Adipocyte (in vitro differentiated cells): ENCODE measurements at regions not wholly inside any gene's neighbourhood (a gene's known extent, or its start where the extent isn't known, plus 50 kb on each side); places are given as distances from the start of the nearest gene placed in this dataset.
A peak's percentile ranks its signal among the peaks of the same experiment; 100 is the strongest.
"Not testable (repeated sequence)": the region's sequence is repeated elsewhere in the genome, so short reads cannot be mapped to it uniquely, and the experiment has no call there.

Experiments
- DNase-seq: peaks from one replicate; pipeline ENCODE4 v3.0.0-alpha.2; 2015; ENCODE audit warnings: low read depth
- H3K27me3 ChIP-seq: replicated peaks from 2 replicates; pipeline ENCODE4 v1.7.0; 2013; ENCODE audit warnings: mild to moderate bottlenecking, low read length, moderate library complexity; ENCODE audit not compliant: control insufficient read depth, insufficient read depth
- H3K36me3 ChIP-seq: 2 replicates; pipeline ENCODE4 v1.7.0; 2013; ENCODE audit warnings: low read length, mild to moderate bottlenecking, moderate library complexity; ENCODE audit not compliant: control insufficient read depth, insufficient read depth, severe bottlenecking
- H3K4me1 ChIP-seq: 2 replicates; pipeline ENCODE4 v1.7.0; 2013; ENCODE audit warnings: mild to moderate bottlenecking, low read length, moderate library complexity; ENCODE audit not compliant: control insufficient read depth, insufficient read depth
- H3K4me3 ChIP-seq: 2 replicates; pipeline ENCODE4 v1.7.0; 2013; ENCODE audit warnings: mild to moderate bottlenecking, low read length, moderate library complexity
- H3K9ac ChIP-seq: 2 replicates; pipeline ENCODE4 v1.7.0; 2013; ENCODE audit warnings: mild to moderate bottlenecking, low read length, moderate library complexity
- H3K9me3 ChIP-seq: 2 replicates; pipeline ENCODE4 v1.7.0; 2013; ENCODE audit warnings: mild to moderate bottlenecking, low read length, moderate library complexity; ENCODE audit not compliant: control insufficient read depth

- Histone ChIP-seq H3K4me1 (peaks cover 11% of the 10 kb centered on the region), H3K36me3 (no peaks in the 10 kb centered on the region), H3K9ac (no peak overlapping the region), H3K27me3 (no peaks in the 10 kb centered on the region), H3K4me3 (no peak overlapping the region), H3K9me3 (peaks cover 10% of the 10 kb centered on the region)
- no peak for DNase-seq
These were observed 411.2 kb upstream of the CAMK1G start for GRCh38 chr1:209172286-209172685.

- not testable (repeated sequence) for H3K4me3 ChIP-seq, H3K9ac ChIP-seq, H3K36me3 ChIP-seq, H3K27me3 ChIP-seq, DNase-seq, H3K4me1 ChIP-seq, H3K9me3 ChIP-seq
These were observed 410.5 kb upstream of the CAMK1G start for GRCh38 chr1:209172792-209173542.

GRCh38 chr1:209173796-209174195 lies 409.7 kb upstream of the CAMK1G start:
- not testable (repeated sequence) for H3K4me1 ChIP-seq, DNase-seq, H3K4me3 ChIP-seq, H3K36me3 ChIP-seq, H3K9ac ChIP-seq, H3K27me3 ChIP-seq
- H3K9me3 ChIP-seq = peaks cover 17% of the 10 kb centered on the region

- DNase-seq = no peak
- H3K4me3 ChIP-seq = no peak overlapping the region
- H3K27me3 ChIP-seq = no peaks in the 10 kb centered on the region
- no peaks in the 10 kb centered on the region for H3K36me3 ChIP-seq
- H3K4me1 ChIP-seq = no peaks in the 10 kb centered on the region
- H3K9ac ChIP-seq = no peak overlapping the region
- peaks cover 22% of the 10 kb centered on the region for H3K9me3 ChIP-seq
These were observed 406.6 kb upstream of the CAMK1G start for GRCh38 chr1:209176866-209177430.

- Histone ChIP-seq H3K27me3 (peaks cover 3% of the 10 kb centered on the region), H3K9me3 (peaks cover 29% of the 10 kb centered on the region), H3K9ac (no peak overlapping the region), H3K4me1 (peaks cover 4% of the 10 kb centered on the region), H3K36me3 (no peaks in the 10 kb centered on the region), H3K4me3 (no peak overlapping the region)
- no peak for DNase-seq
These were observed 400.3 kb upstream of the CAMK1G start for GRCh38 chr1:209183195-209183594.

GRCh38 chr1:209187589-209187988 lies 395.9 kb upstream of the CAMK1G start:
- no peaks in the 10 kb centered on the region for H3K36me3 ChIP-seq
- no peak for DNase-seq

GRCh38 chr1:209190591-209191261 lies 392.8 kb upstream of the CAMK1G start:
- peak; percentile 48 for DNase-seq
- no peak overlapping the region for H3K9ac ChIP-seq
- H3K4me3 ChIP-seq = no peak overlapping the region
- no peaks in the 10 kb centered on the region for H3K36me3 ChIP-seq
- H3K27me3 ChIP-seq = peaks cover 3% of the 10 kb centered on the region
- peaks cover 4% of the 10 kb centered on the region for H3K4me1 ChIP-seq
- H3K9me3 ChIP-seq = peaks cover 10% of the 10 kb centered on the region

More at GRCh38 chr1:209187589-209187988, 395.9 kb upstream of the CAMK1G start:
- Histone ChIP-seq H3K27me3 (peaks cover 3% of the 10 kb centered on the region), H3K4me1 (peaks cover 4% of the 10 kb centered on the region), H3K9ac (no peak overlapping the region), H3K4me3 (no peak overlapping the region), H3K9me3 (peaks cover 14% of the 10 kb centered on the region)

- no peak overlapping the region for H3K9ac ChIP-seq
These were observed 392.3 kb upstream of the CAMK1G start for GRCh38 chr1:209191262-209191634.

GRCh38 chr1:209196140-209196539 lies 387.4 kb upstream of the CAMK1G start:
- Histone ChIP-seq H3K4me1 (no peaks in the 10 kb centered on the region), H3K9me3 (peaks cover 29% of the 10 kb centered on the region), H3K4me3 (no peak overlapping the region), H3K9ac (no peak overlapping the region), H3K36me3 (no peaks in the 10 kb centered on the region), H3K27me3 (peaks cover 8% of the 10 kb centered on the region)
- no peak for DNase-seq

More at GRCh38 chr1:209191262-209191634, 392.3 kb upstream of the CAMK1G start:
- no peaks in the 10 kb centered on the region for H3K36me3 ChIP-seq
- peaks cover 15% of the 10 kb centered on the region for H3K9me3 ChIP-seq
- no peak for DNase-seq
- no peak overlapping the region for H3K4me3 ChIP-seq
- H3K27me3 ChIP-seq = peaks cover 3% of the 10 kb centered on the region
- H3K4me1 ChIP-seq = peaks cover 4% of the 10 kb centered on the region

- no peak for DNase-seq
- H3K4me3 ChIP-seq = no peak overlapping the region
- peaks cover 8% of the 10 kb centered on the region for H3K27me3 ChIP-seq
- peaks cover 29% of the 10 kb centered on the region for H3K9me3 ChIP-seq
- no peak overlapping the region for H3K9ac ChIP-seq
- H3K36me3 ChIP-seq = no peaks in the 10 kb centered on the region
- no peaks in the 10 kb centered on the region for H3K4me1 ChIP-seq
These were observed 384.4 kb upstream of the CAMK1G start for GRCh38 chr1:209198961-209199750.

GRCh38 chr1:209199822-209200221 lies 383.7 kb upstream of the CAMK1G start:
- no peak overlapping the region for H3K9ac ChIP-seq
- DNase-seq = no peak
- H3K36me3 ChIP-seq = no peaks in the 10 kb centered on the region
- no peak overlapping the region for H3K4me3 ChIP-seq
- H3K27me3 ChIP-seq = peaks cover 8% of the 10 kb centered on the region
- no peaks in the 10 kb centered on the region for H3K4me1 ChIP-seq
- H3K9me3 ChIP-seq = peaks cover 28% of the 10 kb centered on the region
